ENCODE measurements at regions not wholly inside any gene's neighbourhood (a gene's known extent, or its start where the extent isn't known, plus 50 kb on each side); places are given as distances from the start of the nearest gene placed in this dataset.

- H3K27me3 ChIP-seq (ENCODE audit: control insufficient read depth, low read length) = no peaks in the 10 kb centered on the region
- H3K9me2 ChIP-seq (replicated peaks; ENCODE audit: control insufficient read depth, low read length) = no peaks in the 10 kb centered on the region
- no peaks in the 10 kb centered on the region for H3K4me1 ChIP-seq (ENCODE audit: control insufficient read depth, low read length)
- no peaks in the 10 kb centered on the region for H3K36me3 ChIP-seq (ENCODE audit: control insufficient read depth, low read length)
- TF ChIP-seq EZH2phosphoT487 (IDR thresholded peaks at IDR 0.05; ENCODE audit: borderline replicate concordance, low read length) = no peak
- TF ChIP-seq CTCF (IDR thresholded peaks at IDR 0.05; ENCODE audit: low read depth, low read length, poor library complexity, severe bottlenecking) = no peak
- H4K20me1 ChIP-seq (ENCODE audit: control insufficient read depth, insufficient read depth, low read depth, low read length) = no peaks in the 10 kb centered on the region
- no peak overlapping the region for H3K4me2 ChIP-seq (ENCODE audit: low read length)
- H3K79me2 ChIP-seq (ENCODE audit: control insufficient read depth, low read length) = no peaks in the 10 kb centered on the region
- no peaks in the 10 kb centered on the region for H3F3A ChIP-seq (ENCODE audit: control insufficient read depth, insufficient read depth)
- no peaks in the 10 kb centered on the region for H3K9me3 ChIP-seq (ENCODE audit: control insufficient read depth, insufficient read depth, low read length)
- H3K4me3 ChIP-seq (ENCODE audit: low read length) = no peak overlapping the region
- no peak overlapping the region for H3K27ac ChIP-seq (ENCODE audit: low read depth, low read length)
Measured at GRCh38 chrX:121853762-121854613, 806.6 kb downstream of the GLUD2 start.

GRCh38 chrX:121854614-121854911, 807.2 kb downstream of the GLUD2 start:
- Histone ChIP-seq H3K36me3 (ENCODE audit: control insufficient read depth, low read length) (no peaks in the 10 kb centered on the region), H3K9me3 (ENCODE audit: control insufficient read depth, insufficient read depth, low read length) (no peaks in the 10 kb centered on the region), H3K27ac (ENCODE audit: low read depth, low read length) (no peak overlapping the region), H3K4me2 (ENCODE audit: low read length) (no peak overlapping the region), H3K9me2 (replicated peaks; ENCODE audit: control insufficient read depth, low read length) (no peaks in the 10 kb centered on the region), H3K79me2 (ENCODE audit: control insufficient read depth, low read length) (no peaks in the 10 kb centered on the region), H3K27me3 (ENCODE audit: control insufficient read depth, low read length) (no peaks in the 10 kb centered on the region), H3F3A (ENCODE audit: control insufficient read depth, insufficient read depth) (no peaks in the 10 kb centered on the region), H4K20me1 (ENCODE audit: control insufficient read depth, insufficient read depth, low read depth, low read length) (no peaks in the 10 kb centered on the region), H3K4me3 (ENCODE audit: low read length) (no peak overlapping the region), H3K4me1 (ENCODE audit: control insufficient read depth, low read length) (no peaks in the 10 kb centered on the region)
- no peak for TF ChIP-seq CTCF (IDR thresholded peaks at IDR 0.05; ENCODE audit: low read depth, low read length, poor library complexity, severe bottlenecking)
- no peak for TF ChIP-seq EZH2phosphoT487 (IDR thresholded peaks at IDR 0.05; ENCODE audit: borderline replicate concordance, low read length)

GRCh38 chrX:121858867-121859647, 811.6 kb downstream of the GLUD2 start:
- no peak overlapping the region for H3K4me2 ChIP-seq (ENCODE audit: low read length)
- no peak overlapping the region for H3K4me3 ChIP-seq (ENCODE audit: low read length)
- no peaks in the 10 kb centered on the region for H3K36me3 ChIP-seq (ENCODE audit: control insufficient read depth, low read length)
- no peak for TF ChIP-seq CTCF (IDR thresholded peaks at IDR 0.05; ENCODE audit: low read depth, low read length, poor library complexity, severe bottlenecking)
- TF ChIP-seq EZH2phosphoT487 (IDR thresholded peaks at IDR 0.05; ENCODE audit: borderline replicate concordance, low read length) = no peak
- H3K27me3 ChIP-seq (ENCODE audit: control insufficient read depth, low read length) = no peaks in the 10 kb centered on the region
- no peaks in the 10 kb centered on the region for H3K79me2 ChIP-seq (ENCODE audit: control insufficient read depth, low read length)
- no peaks in the 10 kb centered on the region for H3F3A ChIP-seq (ENCODE audit: control insufficient read depth, insufficient read depth)
- H3K4me1 ChIP-seq (ENCODE audit: control insufficient read depth, low read length) = no peaks in the 10 kb centered on the region
- H4K20me1 ChIP-seq (ENCODE audit: control insufficient read depth, insufficient read depth, low read depth, low read length) = no peaks in the 10 kb centered on the region
- no peaks in the 10 kb centered on the region for H3K9me2 ChIP-seq (replicated peaks; ENCODE audit: control insufficient read depth, low read length)
- no peaks in the 10 kb centered on the region for H3K9me3 ChIP-seq (ENCODE audit: control insufficient read depth, insufficient read depth, low read length)
- H3K27ac ChIP-seq (ENCODE audit: low read depth, low read length) = no peak overlapping the region
